HepG2 (cell line): ENCODE measurements at regions not wholly inside any gene's neighbourhood (a gene's known extent, or its start where the extent isn't known, plus 50 kb on each side); places are given as distances from the start of the nearest gene placed in this dataset.

Experiments
- CERS6 ChIP-seq: sonication (generic); formaldehyde crosslinking; IDR thresholded peaks from 2 replicates; pipeline ENCODE4 v1.5.0; 2020; ENCODE audit warnings: missing genetic modification reagents
- HNRNPLL ChIP-seq: fragments of 200-400 bp; formaldehyde crosslinking; IDR thresholded peaks from 2 replicates; pipeline ENCODE4 v1.6.1; 2017; ENCODE audit warnings: mild to moderate bottlenecking, low read depth, low read length; ENCODE audit not compliant: poor library complexity, severe bottlenecking
- JUNB ChIP-seq: sonication (generic); formaldehyde crosslinking; IDR thresholded peaks from 2 replicates; pipeline ENCODE4 v1.8.0; 2022; ENCODE audit warnings: missing genetic modification reagents, mild to moderate bottlenecking, borderline replicate concordance
- PCBP1 ChIP-seq: fragments of 200-400 bp; formaldehyde crosslinking; IDR thresholded peaks from 2 replicates; pipeline ENCODE4 v1.6.1; 2017; ENCODE audit warnings: mild to moderate bottlenecking, low read depth, low read length, borderline replicate concordance
- TBP ChIP-seq: sonication (generic); formaldehyde crosslinking; IDR thresholded peaks from 2 replicates; pipeline ENCODE4 v1.5.0; 2020; ENCODE audit warnings: missing genetic modification reagents
- TFE3 ChIP-seq: IDR thresholded peaks from 2 replicates; pipeline ENCODE4 v1.6.1; 2016
- ZBTB20 ChIP-seq: sonication (generic); formaldehyde crosslinking; IDR thresholded peaks from 2 replicates; pipeline ENCODE4 v1.8.1; 2023; ENCODE audit warnings: missing genetic modification reagents, low read depth, mild to moderate bottlenecking, borderline replicate concordance
- ZNF30 ChIP-seq: sonication (generic); formaldehyde crosslinking; IDR thresholded peaks from 2 replicates; pipeline ENCODE4 v1.5.0; 2020; ENCODE audit warnings: mild to moderate bottlenecking, missing genetic modification reagents
- ZNF407 ChIP-seq: sonication (generic); formaldehyde crosslinking; IDR thresholded peaks from one replicate; pipeline ENCODE4 v1.5.1; 2020; ENCODE audit warnings: mild to moderate bottlenecking, missing genetic modification reagents; ENCODE audit errors: not compliant biosample characterization
- ZNF816 ChIP-seq: sonication (generic); formaldehyde crosslinking; IDR thresholded peaks from 2 replicates; pipeline ENCODE4 v1.8.0; 2022; ENCODE audit warnings: missing genetic modification reagents, mild to moderate bottlenecking, borderline replicate concordance
- TF ChIP-seq, protein P1 (sequence below): sonication (generic); formaldehyde crosslinking; IDR thresholded peaks from 2 replicates; pipeline ENCODE4 v1.8.0; 2022; ENCODE audit warnings: mild to moderate bottlenecking, missing genetic modification reagents; ENCODE audit not compliant: insufficient replicate concordance
- TF ChIP-seq, protein P2 (sequence below): sonication (generic); formaldehyde crosslinking; IDR thresholded peaks from 2 replicates; pipeline ENCODE4 v1.4.0; 2020; ENCODE audit warnings: missing genetic modification reagents, low read depth, mild to moderate bottlenecking, borderline replicate concordance
- TF ChIP-seq, protein P3 (sequence below): sonication (generic); formaldehyde crosslinking; IDR thresholded peaks from 2 replicates; pipeline ENCODE4 v1.4.0; 2020; ENCODE audit warnings: missing genetic modification reagents

DNA sequence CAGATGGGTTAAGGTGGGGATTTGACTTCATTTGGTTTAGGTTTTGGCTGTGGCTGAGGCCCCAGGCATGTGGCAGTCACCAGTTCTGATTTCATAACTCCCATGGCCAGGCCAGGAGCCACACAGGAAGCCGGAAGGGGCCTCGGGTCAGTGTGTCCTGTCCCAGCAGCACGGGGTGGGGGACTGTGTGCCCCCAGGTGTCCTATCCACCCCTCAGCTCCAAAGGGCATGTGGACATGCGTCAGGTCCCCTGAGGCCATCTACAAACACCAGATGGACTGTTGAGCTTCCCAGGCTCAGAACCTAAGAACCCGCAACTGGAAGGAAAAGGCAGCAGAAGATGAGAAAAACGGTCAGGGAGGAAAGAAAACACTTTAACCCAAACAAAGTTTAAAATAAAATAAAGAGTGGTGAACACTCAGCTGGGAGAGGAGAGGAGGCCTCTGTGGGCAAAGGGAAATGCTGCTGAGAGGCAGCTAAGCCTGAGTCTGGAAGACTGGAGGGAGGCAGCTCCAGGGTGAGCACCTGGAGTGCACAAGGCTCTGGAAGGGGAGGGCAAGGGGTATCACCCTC is 260.8 kb downstream of the AUH start (continued):
- TF ChIP-seq, protein P1, sequence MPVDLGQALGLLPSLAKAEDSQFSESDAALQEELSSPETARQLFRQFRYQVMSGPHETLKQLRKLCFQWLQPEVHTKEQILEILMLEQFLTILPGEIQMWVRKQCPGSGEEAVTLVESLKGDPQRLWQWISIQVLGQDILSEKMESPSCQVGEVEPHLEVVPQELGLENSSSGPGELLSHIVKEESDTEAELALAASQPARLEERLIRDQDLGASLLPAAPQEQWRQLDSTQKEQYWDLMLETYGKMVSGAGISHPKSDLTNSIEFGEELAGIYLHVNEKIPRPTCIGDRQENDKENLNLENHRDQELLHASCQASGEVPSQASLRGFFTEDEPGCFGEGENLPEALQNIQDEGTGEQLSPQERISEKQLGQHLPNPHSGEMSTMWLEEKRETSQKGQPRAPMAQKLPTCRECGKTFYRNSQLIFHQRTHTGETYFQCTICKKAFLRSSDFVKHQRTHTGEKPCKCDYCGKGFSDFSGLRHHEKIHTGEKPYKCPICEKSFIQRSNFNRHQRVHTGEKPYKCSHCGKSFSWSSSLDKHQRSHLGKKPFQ: peak; percentile 68
- TF ChIP-seq TBP (no peak), ZNF816 (peak; percentile 75; the same call in 1 of the 2 replicates), ZNF30 (CRISPR knock-in tag) (no peak), HNRNPLL (no peak), ZNF407 (peak; percentile 53), JUNB (CRISPR knock-in tag) (no peak), TFE3 (CRISPR knock-in tag) (peak; percentile 96), CERS6 (0 out of 2 replicates have a peak, but pooled peaks have one; percentile 12), PCBP1 (no peak), ZBTB20 (CRISPR knock-in tag) (peak; percentile 88; the same call in 1 of the 2 replicates)
- TF ChIP-seq, protein P2, sequence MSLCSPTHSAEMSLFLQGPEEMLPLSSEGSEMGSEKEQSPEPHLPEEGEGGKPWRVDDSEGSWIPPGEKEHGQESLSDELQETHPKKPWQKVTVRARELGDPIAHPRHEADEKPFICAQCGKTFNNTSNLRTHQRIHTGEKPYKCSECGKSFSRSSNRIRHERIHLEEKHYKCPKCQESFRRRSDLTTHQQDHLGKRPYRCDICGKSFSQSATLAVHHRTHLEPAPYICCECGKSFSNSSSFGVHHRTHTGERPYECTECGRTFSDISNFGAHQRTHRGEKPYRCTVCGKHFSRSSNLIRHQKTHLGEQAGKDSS: peak; percentile 36; the same call in 1 of the 2 replicates
- TF ChIP-seq, protein P3, sequence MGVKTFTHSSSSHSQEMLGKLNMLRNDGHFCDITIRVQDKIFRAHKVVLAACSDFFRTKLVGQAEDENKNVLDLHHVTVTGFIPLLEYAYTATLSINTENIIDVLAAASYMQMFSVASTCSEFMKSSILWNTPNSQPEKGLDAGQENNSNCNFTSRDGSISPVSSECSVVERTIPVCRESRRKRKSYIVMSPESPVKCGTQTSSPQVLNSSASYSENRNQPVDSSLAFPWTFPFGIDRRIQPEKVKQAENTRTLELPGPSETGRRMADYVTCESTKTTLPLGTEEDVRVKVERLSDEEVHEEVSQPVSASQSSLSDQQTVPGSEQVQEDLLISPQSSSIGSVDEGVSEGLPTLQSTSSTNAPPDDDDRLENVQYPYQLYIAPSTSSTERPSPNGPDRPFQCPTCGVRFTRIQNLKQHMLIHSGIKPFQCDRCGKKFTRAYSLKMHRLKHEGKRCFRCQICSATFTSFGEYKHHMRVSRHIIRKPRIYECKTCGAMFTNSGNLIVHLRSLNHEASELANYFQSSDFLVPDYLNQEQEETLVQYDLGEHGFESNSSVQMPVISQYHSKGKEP (CRISPR knock-in tag): no peak
